ENCODE measurements at regions not wholly inside any gene's neighbourhood (a gene's known extent, or its start where the extent isn't known, plus 50 kb on each side); places are given as distances from the start of the nearest gene placed in this dataset.

- TF ChIP-seq CTCF (IDR thresholded peaks at IDR 0.05; ENCODE audit: low read length) (no peak), EZH2phosphoT487 (IDR thresholded peaks at IDR 0.05; ENCODE audit: low read length) (no peak)
Measured at GRCh38 chr12:92206596-92206995, 61.0 kb upstream of the BTG1 start.
